SK-N-SH treated with all-trans-retinoic acid at 6 μM for 48 hours (cell line): ENCODE measurements at regions not wholly inside any gene's neighbourhood (a gene's known extent, or its start where the extent isn't known, plus 50 kb on each side); places are given as distances from the start of the nearest gene placed in this dataset.

Experiments used
- OSR1 ChIP-seq: fragments of 250-450 bp; sonication (Bioruptor Pico); IDR thresholded peaks from 2 replicates; pipeline ENCODE4 v1.8.0; 2022; ENCODE audit warnings: moderate library complexity, mild to moderate bottlenecking, inconsistent platforms
- ZNF565 ChIP-seq: fragments of 450-650 bp; formaldehyde crosslinking; conservative IDR thresholded peaks from 2 replicates; pipeline ENCODE4 v1.5.0; 2020; ENCODE audit warnings: low read depth, mild to moderate bottlenecking, moderate library complexity
- TF ChIP-seq, protein P1 (sequence below): fragments of 250-450 bp; sonication (Bioruptor Pico); IDR thresholded peaks from 2 replicates; pipeline ENCODE4 v1.8.0; 2020; ENCODE audit warnings: mild to moderate bottlenecking, moderate library complexity, borderline replicate concordance

DNA sequence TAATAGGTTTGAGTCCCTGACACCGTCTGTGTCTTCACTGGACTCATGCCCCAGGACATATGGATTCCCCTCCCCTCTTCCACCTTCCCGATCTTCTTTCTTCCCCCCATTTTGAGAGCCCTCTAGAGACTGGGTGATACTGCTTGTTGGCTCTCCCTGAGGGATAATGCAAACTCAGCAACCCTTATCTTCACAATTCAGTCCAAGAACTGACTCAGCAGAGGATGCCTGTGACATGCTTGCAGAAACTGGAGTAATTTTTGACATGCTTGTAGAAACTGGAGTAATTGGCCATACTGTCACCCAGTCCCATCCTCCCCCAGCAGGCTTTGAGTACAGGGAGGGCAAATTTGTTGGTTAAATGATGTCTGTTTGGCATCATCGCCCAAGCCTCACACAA, 127.6 kb upstream of the CTTNBP2NL start:
- TF ChIP-seq, protein P1, sequence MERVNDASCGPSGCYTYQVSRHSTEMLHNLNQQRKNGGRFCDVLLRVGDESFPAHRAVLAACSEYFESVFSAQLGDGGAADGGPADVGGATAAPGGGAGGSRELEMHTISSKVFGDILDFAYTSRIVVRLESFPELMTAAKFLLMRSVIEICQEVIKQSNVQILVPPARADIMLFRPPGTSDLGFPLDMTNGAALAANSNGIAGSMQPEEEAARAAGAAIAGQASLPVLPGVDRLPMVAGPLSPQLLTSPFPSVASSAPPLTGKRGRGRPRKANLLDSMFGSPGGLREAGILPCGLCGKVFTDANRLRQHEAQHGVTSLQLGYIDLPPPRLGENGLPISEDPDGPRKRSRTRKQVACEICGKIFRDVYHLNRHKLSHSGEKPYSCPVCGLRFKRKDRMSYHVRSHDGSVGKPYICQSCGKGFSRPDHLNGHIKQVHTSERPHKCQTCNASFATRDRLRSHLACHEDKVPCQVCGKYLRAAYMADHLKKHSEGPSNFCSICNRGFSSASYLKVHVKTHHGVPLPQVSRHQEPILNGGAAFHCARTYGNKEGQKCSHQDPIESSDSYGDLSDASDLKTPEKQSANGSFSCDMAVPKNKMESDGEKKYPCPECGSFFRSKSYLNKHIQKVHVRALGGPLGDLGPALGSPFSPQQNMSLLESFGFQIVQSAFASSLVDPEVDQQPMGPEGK, result no peak
- no peak for TF ChIP-seq OSR1 (CRISPR knock-in tag)
- TF ChIP-seq ZNF565, result no peak
